ENCODE measurements at regions not wholly inside any gene's neighbourhood (a gene's known extent, or its start where the extent isn't known, plus 50 kb on each side); places are given as distances from the start of the nearest gene placed in this dataset.
A peak's percentile ranks its signal among the peaks of the same experiment; 100 is the strongest.

DNA sequence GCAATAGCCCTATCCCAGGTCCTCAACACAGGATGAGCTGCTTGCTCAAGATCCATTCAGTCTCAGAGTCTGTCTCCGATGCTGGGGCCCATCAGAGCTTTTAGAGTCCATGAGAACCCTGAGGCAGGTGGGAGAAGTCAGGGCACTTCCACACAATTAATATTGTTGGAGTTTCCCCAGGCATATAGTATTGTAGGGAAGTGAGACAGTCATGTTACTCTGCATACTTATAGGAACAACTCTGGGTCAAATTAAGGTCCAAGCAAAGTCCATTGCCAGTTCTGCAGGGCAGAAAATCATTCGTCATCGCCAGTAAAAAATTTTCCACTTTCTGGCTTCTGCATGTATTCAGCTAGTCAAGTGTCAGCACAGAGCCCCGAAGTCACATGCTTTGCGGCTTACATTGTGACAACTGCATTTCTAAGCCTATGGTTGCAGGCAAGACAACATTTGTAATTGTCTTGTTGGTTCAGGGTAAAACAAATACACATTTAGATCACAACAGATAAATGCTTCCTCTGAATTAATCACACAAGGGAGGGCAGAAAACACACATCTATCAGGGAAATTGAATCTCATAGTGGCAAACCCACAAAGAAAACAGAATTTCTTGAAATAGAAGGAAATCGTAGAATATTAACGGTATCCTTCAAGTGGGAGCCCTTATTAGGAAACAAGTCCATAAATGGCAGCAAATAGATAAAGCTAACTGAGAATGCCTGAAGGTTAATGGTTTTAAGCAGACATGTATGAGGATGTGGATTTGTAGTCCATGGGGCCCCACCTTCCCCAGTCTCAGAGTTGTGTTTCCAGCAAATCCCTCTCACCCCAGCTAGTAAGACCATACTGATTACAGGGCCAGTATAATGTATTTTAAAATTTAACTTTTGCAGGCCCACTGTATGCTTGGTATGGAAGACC, 412.1 kb upstream of the RASGEF1B start:
- DNase-seq (ENCODE audit: low read depth in 2 of 2) = no peak

DNA sequence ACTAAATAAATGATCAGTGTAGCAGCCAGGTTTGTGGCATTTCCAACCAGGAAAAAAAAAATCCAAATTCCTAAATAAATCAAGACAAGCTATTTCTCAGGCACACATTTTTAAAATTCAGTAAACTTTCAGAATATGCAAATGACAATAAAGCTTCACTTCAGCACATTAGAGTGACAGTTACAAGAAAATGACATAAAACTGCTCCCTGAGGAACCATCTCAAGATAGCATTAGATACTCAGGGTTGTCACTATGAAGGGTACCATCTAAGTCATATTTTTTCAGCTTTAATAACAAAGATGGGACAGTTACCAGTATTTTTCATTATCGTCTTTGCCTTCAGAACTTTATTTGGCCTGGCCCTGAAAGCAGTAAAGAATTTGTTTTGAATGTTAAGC, 411.3 kb upstream of the RASGEF1B start:
- no peak for DNase-seq (ENCODE audit: low read depth in 2 of 2)

DNA sequence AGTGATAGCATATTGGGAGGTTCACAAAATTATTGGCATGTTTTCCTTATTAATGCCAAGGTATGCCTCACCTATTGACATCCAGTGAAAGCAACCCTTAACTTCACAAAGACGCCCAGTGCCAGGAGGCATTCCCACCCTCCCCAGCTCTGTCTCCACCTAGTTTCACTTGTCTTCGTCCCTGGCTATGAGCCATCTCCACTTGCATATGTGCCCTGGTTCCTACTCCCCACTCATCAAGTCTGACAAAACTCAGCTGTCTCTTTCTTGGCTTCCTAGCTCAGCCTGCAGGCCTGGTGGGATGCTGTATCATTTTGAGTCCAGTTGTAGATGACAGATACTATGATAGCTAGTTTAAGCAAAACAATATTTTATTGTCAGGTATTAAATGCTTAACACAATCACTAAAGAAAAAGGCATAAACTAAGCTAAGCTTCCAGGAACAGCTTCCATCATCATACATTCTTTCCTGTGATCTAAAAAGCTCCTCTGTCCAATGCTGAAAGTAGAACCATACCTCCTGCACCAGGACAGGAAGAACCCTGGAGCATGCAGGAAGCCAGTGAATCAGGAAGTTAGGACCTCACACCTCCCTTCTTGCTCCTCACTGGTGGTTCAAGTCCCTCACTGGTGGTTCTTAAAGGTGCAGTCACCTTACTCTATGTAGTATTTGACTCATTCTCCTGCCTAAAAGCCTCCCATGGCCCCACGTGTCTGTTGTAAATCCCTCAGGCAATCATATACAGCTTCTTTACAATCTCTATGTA, 410.3 kb upstream of the RASGEF1B start:
- DNase-seq (ENCODE audit: low read depth in 2 of 2) = no peak

DNA sequence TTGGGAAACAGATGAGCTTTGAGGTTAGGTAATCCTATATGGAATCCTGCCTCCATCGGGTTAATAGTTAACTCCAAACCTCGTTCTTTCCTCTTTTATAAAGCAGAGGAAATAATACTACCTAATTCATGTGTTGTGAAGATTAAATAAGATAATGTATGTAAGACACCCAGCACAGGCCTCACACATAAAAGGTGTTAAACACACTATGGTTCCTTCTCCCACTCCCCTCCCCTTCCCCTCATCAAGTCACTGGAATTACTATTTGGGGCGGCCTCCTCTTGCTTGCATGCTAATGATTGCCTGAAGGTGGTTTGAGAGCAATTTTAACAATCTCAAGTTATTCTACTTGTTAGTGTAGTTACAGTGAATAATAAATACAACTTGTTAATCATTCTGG, 404.4 kb upstream of the RASGEF1B start:
- DNase-seq (ENCODE audit: low read depth in 2 of 2) = no peak

DNA sequence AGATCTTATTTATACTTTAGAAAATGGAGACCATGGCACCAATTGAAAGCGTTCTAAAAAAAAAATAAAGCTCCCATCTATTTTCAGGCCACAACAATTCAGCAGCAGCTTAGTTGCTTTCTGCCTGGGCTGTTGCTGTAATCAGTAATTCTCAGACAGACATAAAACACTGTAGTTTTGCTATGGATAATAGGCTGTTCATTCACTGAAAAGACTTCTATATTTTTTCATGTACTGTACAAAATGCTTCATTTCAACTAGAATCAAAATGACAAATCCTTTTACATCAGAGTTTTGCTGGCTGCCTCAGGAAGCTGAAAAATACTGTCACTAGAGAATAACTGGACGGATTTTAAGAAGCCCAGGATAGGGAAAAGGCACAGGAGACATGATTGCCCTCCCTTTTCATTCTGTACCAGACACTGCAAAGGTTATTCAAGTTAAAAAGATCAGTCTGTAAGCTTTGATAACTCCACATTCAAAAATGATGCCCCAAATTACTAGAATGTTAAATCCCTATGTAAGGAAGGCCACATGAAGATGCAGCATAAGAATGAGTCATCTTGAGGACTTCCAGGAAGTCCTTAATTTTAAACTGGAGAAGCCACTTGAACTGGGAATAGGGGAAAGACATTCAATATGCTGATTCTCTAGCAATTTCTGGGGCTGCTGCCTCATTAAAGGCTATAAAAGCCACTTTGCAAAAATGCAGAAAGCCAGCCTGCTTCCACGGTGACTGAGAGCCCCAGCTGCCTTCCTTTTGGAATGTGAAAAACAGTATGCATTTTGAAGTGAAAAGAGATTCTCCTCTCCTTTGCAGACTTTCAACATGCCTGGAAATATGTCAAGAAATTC, 403.2 kb upstream of the RASGEF1B start:
- no peak for DNase-seq (ENCODE audit: low read depth in 2 of 2)

DNA sequence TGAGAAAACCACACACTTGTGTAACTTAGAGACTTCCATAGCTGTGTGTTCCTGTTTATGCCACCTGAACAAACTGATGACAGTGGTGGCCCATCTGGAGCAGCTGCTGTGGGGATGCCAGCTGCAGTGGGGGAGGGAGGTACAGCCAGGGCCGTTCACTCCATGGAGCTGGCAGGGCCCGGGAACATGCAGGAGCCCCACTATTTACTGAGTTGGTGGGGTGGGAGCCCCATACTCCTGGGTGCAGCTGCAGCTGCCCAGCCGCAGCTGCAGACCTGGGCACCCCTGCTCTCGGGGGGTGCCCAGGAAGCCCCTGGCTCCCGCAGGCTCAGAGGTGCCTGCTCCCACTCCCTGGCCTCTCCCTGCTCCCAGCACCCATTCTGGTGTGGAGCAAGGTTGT, 398.6 kb upstream of the RASGEF1B start:
- no peak for DNase-seq (ENCODE audit: low read depth in 2 of 2)

DNA sequence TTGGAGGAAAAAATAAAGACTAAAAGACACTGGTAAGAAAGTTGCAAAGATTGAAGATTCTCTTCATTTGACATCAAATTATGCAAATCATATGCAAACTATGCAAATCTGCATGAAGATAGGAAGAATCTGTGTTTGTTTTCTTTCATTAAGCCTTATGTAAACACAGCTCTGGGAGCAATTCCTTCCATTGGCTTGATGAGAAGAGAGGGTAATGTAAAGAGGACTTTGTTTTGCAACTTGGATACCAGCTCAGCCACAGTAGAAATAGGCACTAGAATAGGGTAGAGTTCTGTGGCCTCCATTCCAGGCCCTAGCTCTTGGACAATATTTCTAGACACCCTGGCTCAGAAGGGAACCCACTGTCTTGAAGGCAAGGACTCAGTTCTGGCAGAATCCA, 388.4 kb upstream of the RASGEF1B start:
- DNase-seq (ENCODE audit: low read depth in 2 of 2) = no peak

DNA sequence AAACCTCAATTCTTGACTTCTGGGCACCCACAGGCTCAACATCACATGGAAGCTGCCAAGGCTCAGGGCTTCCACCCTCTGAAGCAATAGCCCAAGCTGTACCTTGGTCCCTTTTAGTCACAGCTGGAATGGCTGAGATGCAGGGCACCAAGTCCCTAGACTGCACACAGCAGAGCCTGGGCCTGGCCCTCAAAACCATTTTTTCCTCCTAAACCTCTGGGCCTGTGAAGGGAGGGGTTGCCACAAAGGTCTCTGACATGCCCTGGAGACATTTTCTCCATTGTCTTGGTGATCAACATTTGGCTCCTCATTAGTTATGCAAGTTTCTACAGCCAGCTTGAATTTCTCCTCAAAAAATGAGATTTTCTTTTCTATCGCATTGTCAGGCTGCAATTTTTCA, 382.7 kb upstream of the RASGEF1B start:
- DNase-seq (ENCODE audit: low read depth in 2 of 2) = no peak

DNA sequence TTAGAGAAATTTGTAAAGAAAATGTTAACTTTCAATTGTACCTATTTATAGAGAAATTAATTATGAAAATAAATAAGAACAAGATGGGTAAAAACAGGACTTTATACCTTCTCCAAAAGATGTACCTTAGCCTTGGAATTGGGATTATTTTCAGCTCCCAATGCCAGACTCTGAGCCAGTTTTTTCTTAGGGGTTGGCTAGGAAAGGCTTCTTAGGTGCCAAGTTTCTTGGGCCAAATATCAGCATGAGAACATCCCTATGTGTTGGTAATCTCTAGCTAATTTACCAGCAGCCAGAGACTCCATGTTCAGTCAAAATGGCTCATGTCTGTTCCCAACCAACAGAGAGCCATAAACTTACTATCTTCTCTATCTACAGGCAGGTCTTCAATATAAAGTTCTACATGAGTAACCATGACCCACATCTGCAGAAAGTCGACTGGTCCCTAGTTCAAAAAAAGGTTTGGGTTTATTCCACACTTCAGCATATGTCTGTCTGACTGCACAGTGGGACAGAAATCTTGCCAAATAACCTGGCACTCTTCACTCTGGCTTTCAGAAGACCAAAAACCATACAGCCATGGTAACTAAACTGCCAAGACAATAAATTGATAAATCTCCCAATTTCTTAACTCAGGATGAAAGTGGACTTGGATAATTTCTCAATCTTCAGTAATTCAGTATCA, 380.5 kb upstream of the RASGEF1B start:
- no peak for DNase-seq (ENCODE audit: low read depth in 2 of 2)

GRCh38 chr4:81850701-81851100, 379.0 kb upstream of the RASGEF1B start:
- no peak for DNase-seq (ENCODE audit: low read depth in 2 of 2)

DNA sequence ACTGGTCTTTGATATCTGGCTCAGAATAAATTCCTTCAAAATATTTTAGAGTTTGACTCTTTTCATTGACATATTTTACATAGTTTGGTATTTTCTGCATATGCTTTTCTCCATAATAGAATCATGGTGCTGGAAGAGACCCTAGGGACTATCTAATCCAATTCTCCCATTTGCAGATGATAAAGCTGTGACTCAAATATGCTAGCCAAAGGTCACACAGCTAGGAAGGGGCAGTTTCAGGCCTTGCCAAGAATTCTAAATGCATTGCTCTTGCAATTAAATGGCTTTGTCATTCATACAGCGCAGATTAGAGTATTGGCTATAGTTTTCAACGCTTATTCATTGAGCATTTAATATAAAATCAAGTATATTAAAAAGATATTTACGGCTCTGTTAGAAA, 374.1 kb upstream of the RASGEF1B start:
- DNase-seq (ENCODE audit: low read depth in 2 of 2) = no peak

DNA sequence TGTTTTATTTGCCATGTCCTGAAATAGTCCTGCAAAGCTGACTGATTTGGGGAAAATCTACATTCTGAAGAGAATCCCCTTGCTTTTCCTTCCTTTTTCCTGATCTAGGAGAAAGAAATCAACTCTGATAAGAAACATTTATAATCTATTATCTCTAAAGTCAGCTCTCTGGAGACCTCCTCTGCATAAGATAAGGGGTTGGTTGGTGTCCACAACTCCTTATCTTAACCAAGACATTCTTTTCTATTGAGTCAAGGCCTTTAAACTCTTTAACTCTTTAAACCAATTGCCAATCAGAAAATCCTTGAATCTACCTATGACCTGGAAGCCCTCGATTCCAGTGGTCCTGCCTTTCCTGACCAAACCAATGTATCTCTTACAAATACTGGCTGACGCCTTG, 373.6 kb upstream of the RASGEF1B start:
- no peak for DNase-seq (ENCODE audit: low read depth in 2 of 2)

- peak; percentile 56 to 67 for DNase-seq (ENCODE audit: low read depth in 2 of 2)
Measured at GRCh38 chr4:81844717-81845116, 373.0 kb upstream of the RASGEF1B start.

DNA sequence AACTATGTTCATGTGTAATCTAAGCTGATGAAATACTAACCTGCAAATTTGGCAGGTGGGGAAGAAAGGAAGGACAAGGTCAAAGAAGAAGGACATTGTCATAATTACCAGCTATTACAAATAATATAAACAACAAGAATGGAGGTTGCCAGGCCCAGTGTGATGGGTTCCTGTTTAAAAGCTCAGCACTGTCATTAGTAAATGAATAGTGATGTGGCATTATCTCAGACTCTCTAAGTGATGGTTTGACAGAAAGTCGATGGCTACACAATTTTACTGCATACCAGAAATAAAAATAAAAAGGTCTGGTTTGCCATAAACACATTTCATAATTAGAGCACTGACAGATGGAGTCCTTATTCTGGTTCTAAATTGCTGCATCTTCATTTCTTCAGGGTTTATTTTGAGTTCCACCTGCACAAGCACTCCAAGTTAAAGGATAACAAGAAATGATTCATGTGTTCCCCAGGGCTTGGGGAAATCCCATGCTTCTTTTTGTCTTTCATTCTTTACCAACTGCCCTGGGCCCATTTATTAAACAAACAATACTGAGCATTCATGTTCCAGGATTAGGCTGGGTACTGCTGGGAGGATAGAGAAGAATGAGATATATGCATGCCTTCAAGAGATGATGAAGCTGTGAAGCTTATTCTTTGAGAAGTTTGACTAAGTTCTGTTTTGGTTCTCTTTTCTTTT, 367.8 kb upstream of the RASGEF1B start:
- no peak for DNase-seq (ENCODE audit: low read depth in 2 of 2)

GRCh38 chr4:81838586-81838985, 366.9 kb upstream of the RASGEF1B start:
- no peak for DNase-seq (ENCODE audit: low read depth in 2 of 2)

DNA sequence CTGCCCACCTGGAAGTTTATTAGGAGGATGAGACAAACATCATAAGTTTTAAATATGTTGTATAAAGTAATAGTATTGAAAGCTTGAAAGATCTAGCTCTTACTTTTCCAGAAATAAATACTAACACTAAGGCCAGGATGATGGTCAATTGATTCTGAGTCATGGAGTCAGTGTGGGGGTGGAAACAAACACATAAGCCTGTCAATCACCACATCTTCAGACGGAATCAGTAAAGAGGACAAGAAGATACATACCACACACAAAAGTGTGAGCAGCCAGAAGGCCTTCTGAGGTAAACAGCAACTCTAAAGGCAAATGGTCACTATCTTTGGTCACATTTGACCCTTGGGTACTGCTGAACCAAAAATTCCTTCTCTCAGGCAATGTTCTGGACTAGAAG, 365.0 kb upstream of the RASGEF1B start:
- DNase-seq (ENCODE audit: low read depth in 2 of 2) = no peak

GRCh38 chr4:81833576-81833975, 361.9 kb upstream of the RASGEF1B start:
- DNase-seq (ENCODE audit: low read depth in 2 of 2) = no peak

DNA sequence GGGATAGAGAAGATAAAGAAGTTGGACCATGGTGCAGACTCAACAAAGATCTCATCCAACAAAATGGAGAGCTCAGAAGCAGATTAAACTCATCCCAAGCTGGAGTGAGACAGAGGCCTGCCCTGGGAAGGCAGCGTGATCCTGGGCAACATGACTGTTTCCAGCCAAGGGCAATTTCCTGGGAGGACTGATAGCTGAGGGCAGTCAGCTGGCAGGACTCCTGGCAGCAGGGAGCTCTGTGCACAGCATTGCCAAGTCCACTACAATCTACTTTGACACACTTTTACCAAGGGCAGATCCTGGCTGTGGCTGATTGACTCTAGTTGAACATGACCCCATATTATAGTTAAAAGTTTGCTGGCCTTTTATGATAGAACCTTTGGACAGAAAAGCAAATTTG, 357.3 kb upstream of the RASGEF1B start:
- no peak for DNase-seq (ENCODE audit: low read depth in 2 of 2)

- DNase-seq (ENCODE audit: low read depth in 2 of 2) = no peak
Measured at GRCh38 chr4:81827577-81828202, 356.0 kb upstream of the RASGEF1B start.

GRCh38 chr4:81826817-81827424, 355.2 kb upstream of the RASGEF1B start:
- no peak for DNase-seq (ENCODE audit: low read depth in 2 of 2)
